Stomach (tissue), 8 donors: ENCODE measurements at regions not wholly inside any gene's neighbourhood (a gene's known extent, or its start where the extent isn't known, plus 50 kb on each side); places are given as distances from the start of the nearest gene placed in this dataset.

ENCODE experiments used
- DNase-seq, 2 donors: peaks; one replicate each; pipeline versions ENCODE4 v3.0.0 to v3.0.0-alpha.2; 2013 to 2019
- H3K27ac ChIP-seq, 5 donors: fragments of 200-600 bp in 4 of 5; sonication (generic) in 4 of 5; one replicate each; pipeline ENCODE4 v1.5.1; 2013 to 2019; ENCODE audit warnings: mild to moderate bottlenecking in 1 of 5, moderate library complexity in 1 of 5
- H3K27me3 ChIP-seq, 3 donors: fragments of 200-600 bp; sonication (generic); one replicate each; pipeline ENCODE4 v1.5.1; 2017 to 2019; ENCODE audit warnings: mixed run types in 1 of 3
- H3K36me3 ChIP-seq, 4 donors: fragments of 200-600 bp; sonication (generic); 1 replicate in 3 of 4; 2 replicates in 1 of 4; pipeline ENCODE4 v1.5.1; 2016 to 2019
- H3K4me1 ChIP-seq, 4 donors: fragments of 200-600 bp; sonication (generic); one replicate each; pipeline ENCODE4 v1.5.1; 2016 to 2019
- H3K4me3 ChIP-seq, 4 donors: fragments of 200-600 bp; sonication (generic) in 3 of 4; one replicate each; pipeline ENCODE4 v1.5.1; 2016 to 2019; ENCODE audit warnings: mild to moderate bottlenecking in 1 of 4
- H3K9me3 ChIP-seq, 4 donors: fragments of 200-600 bp; sonication (generic); one replicate each; pipeline ENCODE4 v1.5.1; 2016 to 2019
- EP300 ChIP-seq: sonication (generic); formaldehyde crosslinking; IDR thresholded peaks from one replicate; pipeline ENCODE4 v1.6.1; 2017; ENCODE audit warnings: antibody characterized with exemption
- POLR2A ChIP-seq, 4 donors: fragments of 450-650 bp; IDR thresholded peaks; one replicate each; pipeline ENCODE4 v1.6.1; 2016; ENCODE audit warnings: antibody characterized with exemption in 4 of 4, control low read depth in 2 of 4, mild to moderate bottlenecking in 1 of 4, moderate library complexity in 1 of 4
- POLR2AphosphoS5 ChIP-seq, 3 donors: sonication (generic); formaldehyde crosslinking; IDR thresholded peaks; one replicate each; pipeline ENCODE4 v1.6.1; 2016; ENCODE audit warnings: antibody characterized with exemption in 3 of 3
- WGBS, 5 donors: extraction: QIAGEN DNeasy Blood & Tissue Kit in 3 of 5; methylation state at CpG; one replicate each; pipeline versions ENCODE4 v1.1.5 to v1.1.7; 2013 to 2018; 5-methylcytosine and 5-hydroxymethylcytosine counted together
- intact Hi-C: fragments of 100-400 bp; cut with DNase I; formaldehyde crosslinking; loops from one replicate; pipeline ENCODE4 v1.15.1; 2023; ENCODE audit warnings: low total_unique reads
- TF ChIP-seq, protein P1 (sequence below), 7 experiments: fragments of 450-650 bp in 4 of 7; fragments of 200-600 bp in 3 of 7; sonication (generic) in 3 of 7; IDR thresholded peaks; one replicate each; pipeline ENCODE4 v1.5.1; 2016 to 2019; ENCODE audit warnings: antibody characterized with exemption in 7 of 7, control low read depth in 2 of 7, mild to moderate bottlenecking in 1 of 7
- donor health status: healthy with polysubstance abuse.
- donor health status: Bipolar disorder and iron deficiency.
- donor health status: healthy.

DNA sequence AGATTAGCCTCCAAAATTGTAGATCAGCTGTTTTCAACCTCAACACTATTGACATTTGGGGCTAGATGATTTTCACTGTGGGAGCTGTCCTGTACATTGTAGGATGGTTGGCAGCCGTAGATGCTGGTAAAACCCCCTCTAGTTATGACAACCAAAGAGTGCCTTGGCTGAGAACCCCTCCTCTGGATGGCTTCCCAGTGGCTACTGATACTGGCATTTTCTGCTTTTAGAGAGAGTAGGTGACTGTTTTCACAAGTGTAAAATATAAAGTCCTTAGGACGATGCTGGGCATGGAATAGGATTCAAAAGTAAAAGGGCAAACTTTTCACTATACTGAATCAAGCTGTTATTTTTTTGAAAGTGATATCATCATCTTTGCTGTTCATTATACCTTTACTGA, 1048.8 kb upstream of the EEF2KMT start:
- peaks cover 0 to 27% (median 10%) of the 10 kb centered on the region in 4 donors for H3K9me3 ChIP-seq
- no peak overlapping the region for H3K27ac ChIP-seq
- TF ChIP-seq POLR2AphosphoS5 (IDR thresholded peaks at IDR 0.05) (no peak), POLR2A (IDR thresholded peaks at IDR 0.05) (no peak), EP300 (no peak)
- TF ChIP-seq, protein P1, sequence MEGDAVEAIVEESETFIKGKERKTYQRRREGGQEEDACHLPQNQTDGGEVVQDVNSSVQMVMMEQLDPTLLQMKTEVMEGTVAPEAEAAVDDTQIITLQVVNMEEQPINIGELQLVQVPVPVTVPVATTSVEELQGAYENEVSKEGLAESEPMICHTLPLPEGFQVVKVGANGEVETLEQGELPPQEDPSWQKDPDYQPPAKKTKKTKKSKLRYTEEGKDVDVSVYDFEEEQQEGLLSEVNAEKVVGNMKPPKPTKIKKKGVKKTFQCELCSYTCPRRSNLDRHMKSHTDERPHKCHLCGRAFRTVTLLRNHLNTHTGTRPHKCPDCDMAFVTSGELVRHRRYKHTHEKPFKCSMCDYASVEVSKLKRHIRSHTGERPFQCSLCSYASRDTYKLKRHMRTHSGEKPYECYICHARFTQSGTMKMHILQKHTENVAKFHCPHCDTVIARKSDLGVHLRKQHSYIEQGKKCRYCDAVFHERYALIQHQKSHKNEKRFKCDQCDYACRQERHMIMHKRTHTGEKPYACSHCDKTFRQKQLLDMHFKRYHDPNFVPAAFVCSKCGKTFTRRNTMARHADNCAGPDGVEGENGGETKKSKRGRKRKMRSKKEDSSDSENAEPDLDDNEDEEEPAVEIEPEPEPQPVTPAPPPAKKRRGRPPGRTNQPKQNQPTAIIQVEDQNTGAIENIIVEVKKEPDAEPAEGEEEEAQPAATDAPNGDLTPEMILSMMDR (IDR thresholded peaks at IDR 0.05) = no peak
- no peaks in the 10 kb centered on the region for H3K36me3 ChIP-seq
- no peak overlapping the region for H3K4me3 ChIP-seq
- no peaks in the 10 kb centered on the region for H3K4me1 ChIP-seq
- H3K27me3 ChIP-seq = no peaks in the 10 kb centered on the region
- no peak for DNase-seq
- WGBS, 5 donors = 76 to 96% (median 90%) methylated on average over 2 of the region's 2 CpGs
- intact Hi-C loops = no loop called here

DNA sequence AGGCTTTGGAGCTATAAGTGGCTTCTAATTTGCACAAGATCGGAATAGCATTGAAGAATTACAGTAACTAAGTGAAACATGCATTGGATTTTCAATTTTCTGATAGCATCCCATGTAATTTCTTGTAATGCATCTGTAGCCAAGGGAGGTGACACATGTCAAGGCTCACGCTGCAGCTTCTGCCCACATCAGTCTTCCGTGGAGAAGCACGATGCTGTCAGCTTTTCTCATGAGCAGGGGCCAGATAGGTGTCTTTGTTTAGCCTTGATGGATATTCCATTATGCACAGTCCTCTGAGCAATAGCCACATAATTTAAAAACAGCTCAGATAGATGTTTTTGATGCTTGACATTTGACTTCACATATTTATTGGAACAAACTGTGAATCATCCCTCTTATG, 1046.9 kb upstream of the EEF2KMT start:
- no peak for DNase-seq
- no peak overlapping the region for H3K27ac ChIP-seq
- 85 to 94% (median 91%) methylated on average over 4 of the region's 4 CpGs for WGBS, 5 donors
- no peak overlapping the region for H3K4me3 ChIP-seq
- intact Hi-C loops = no loop called here
- no peaks in the 10 kb centered on the region for H3K4me1 ChIP-seq
- H3K9me3 ChIP-seq = peaks cover 0 to 32% (median 12%) of the 10 kb centered on the region in 4 donors
- H3K27me3 ChIP-seq = no peaks in the 10 kb centered on the region
- TF ChIP-seq EP300 (no peak), POLR2A (IDR thresholded peaks at IDR 0.05) (no peak), POLR2AphosphoS5 (IDR thresholded peaks at IDR 0.05) (no peak)
- TF ChIP-seq, protein P1 (IDR thresholded peaks at IDR 0.05) = no peak
- no peaks in the 10 kb centered on the region for H3K36me3 ChIP-seq

GRCh38 chr16:6143020-6143419, 1045.4 kb upstream of the EEF2KMT start:
- WGBS, 5 donors = 6 to 29% (median 16%) methylated on average over 1 of the region's 1 CpG
- TF ChIP-seq POLR2AphosphoS5 (IDR thresholded peaks at IDR 0.05) = no peak
- no peak for TF ChIP-seq POLR2A (IDR thresholded peaks at IDR 0.05)
- TF ChIP-seq EP300 = no peak
- TF ChIP-seq, protein P1 (IDR thresholded peaks at IDR 0.05) = no peak

DNA sequence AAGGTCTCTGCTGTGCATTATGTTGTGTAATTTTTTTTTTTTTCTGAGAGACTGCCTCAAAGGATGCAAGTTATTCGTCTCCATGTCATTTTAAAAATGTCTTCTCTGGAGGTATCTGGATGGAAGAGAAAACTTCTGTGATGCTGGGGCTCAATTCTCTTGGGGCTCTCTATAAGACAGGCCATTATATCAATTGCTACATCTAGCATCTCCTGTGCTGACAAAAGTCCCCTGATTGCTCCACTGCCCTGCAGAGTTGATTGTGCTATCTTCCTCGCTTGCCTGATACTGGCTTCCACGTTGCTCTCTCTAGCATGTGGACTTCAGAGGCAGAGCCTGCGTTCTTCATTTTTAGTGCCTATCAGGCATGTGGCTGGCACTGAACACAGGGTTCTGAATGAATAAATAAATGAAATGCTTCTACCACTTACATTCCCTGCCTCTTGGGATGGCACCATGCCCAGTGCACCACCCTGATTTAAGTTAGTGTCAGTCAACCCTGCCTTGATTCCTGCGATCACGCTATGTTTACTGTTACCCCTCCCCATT, 1035.5 kb upstream of the EEF2KMT start:
- intact Hi-C loops = no loop called here
- 65 to 74% (median 71%) methylated on average over 6 of the region's 6 CpGs for WGBS, 5 donors

More at GRCh38 chr16:6143020-6143419, 1045.4 kb upstream of the EEF2KMT start:
- intact Hi-C loops = no loop called here
- no peaks in the 10 kb centered on the region for H3K4me1 ChIP-seq
- DNase-seq = no peak
- H3K9me3 ChIP-seq = peaks cover 0 to 35% (median 16%) of the 10 kb centered on the region in 4 donors
- H3K27me3 ChIP-seq = no peaks in the 10 kb centered on the region
- H3K4me3 ChIP-seq = no peak overlapping the region
- no peaks in the 10 kb centered on the region for H3K36me3 ChIP-seq
- H3K27ac ChIP-seq = no peak overlapping the region

More for the DNA sequence above, 1035.5 kb upstream of the EEF2KMT start:
- TF ChIP-seq, protein P1 (IDR thresholded peaks at IDR 0.05) = no peak
- TF ChIP-seq POLR2AphosphoS5 (IDR thresholded peaks at IDR 0.05) (no peak), EP300 (no peak), POLR2A (IDR thresholded peaks at IDR 0.05) (no peak)
- H3K4me3 ChIP-seq = no peak overlapping the region
- no peaks in the 10 kb centered on the region for H3K27me3 ChIP-seq
- no peaks in the 10 kb centered on the region for H3K4me1 ChIP-seq
- H3K27ac ChIP-seq = no peak overlapping the region
- DNase-seq = no peak
- no peaks in the 10 kb centered on the region for H3K9me3 ChIP-seq
- H3K36me3 ChIP-seq = no peaks in the 10 kb centered on the region
